Fibroblast of skin of abdomen (primary cell): ENCODE measurements at regions not wholly inside any gene's neighbourhood (a gene's known extent, or its start where the extent isn't known, plus 50 kb on each side); places are given as distances from the start of the nearest gene placed in this dataset.

Experiments
- DNase-seq: peaks from one replicate; pipeline ENCODE4 v3.0.0-alpha.2; 2013

DNA sequence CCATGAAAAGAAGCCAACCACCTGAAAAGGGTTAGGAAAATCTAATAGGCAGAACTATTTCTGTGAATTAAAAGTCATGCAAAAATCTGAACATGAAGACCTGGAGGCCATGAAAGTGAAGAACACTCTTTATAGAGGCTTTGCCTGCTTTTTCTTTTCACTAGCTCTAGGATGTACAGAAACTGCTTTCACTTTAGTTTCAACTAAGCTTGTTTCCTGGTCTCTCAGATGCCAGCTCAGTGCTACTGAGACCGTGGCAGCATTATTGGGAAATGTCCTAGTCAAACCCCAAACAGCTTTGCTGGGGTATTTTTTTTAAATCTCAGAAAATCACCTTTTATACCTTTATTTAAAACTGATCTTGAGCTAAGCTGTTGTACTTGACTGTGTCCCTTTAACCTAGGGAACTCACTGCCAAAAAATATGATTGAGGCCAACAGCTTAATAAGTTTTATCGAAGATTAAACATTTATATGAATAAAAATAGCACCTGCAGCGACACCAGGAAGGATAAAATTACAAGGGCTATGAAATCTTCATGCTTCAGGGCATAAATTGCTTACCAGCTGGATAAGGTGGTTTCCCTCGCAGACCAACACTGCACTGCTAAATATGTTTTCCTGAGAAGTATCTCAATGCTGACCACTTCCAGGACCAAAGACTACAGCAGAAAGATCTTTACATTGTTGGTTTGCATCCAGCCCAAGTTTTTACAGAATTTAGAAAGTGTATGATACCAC is 621.8 kb upstream of the ZFHX3 start:
- DNase-seq: no peak

DNA sequence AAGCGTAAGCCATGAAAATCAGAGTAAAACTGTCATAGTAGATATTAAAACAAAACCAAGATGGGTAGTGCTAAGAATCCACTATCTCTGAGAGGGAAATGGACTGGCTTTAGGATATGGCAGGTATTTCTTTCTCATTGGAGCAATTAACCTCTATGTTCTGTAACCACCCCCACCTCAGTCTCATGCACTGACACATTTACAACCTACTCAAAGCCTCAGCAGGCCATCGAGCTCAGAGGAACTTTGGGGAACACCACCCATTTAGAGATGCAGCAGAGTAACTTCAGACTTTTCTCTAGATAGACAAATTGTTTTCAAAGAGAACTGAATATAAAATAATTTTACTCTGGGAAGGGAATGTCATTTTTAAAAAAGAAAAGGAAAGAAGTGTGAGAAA is 615.8 kb upstream of the ZFHX3 start:
- no peak for DNase-seq

DNA sequence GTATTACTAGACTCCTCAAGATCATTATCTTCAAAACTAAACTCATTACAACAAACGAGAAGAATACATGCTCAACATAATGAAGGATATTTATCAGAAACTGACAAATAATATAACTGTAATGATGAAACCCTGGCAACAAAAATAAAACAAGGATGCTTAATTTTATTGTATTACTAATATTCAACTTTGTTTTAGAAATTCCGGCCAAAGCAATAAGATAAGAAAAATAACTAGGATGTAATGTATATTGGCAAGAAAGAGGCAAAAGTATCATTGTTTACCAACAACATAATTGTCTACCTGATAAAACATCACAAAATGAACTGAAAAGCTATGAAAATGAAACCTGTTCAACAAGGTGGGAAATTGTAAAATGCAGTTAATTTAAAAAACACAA is 588.3 kb upstream of the ZFHX3 start:
- no peak for DNase-seq

DNA sequence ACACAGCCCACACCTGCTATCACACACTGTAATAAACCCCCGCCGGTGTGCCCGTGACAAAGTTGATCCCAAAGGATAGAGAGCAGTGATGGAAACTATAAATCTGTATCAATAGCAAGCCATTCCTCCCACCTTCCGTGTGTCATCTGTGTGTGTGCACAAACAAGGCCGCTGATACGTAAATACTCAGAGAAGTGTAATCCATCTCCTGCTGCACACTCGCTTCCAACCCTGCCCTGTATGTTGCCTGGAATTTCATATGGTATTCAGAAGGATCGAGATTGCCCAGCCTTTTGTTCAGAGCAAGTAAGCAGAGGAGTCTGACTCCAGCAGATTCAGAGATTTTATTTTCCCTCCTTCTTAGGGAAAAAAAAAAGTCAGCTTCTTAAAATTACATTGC is 581.1 kb upstream of the ZFHX3 start:
- DNase-seq: no peak

DNA sequence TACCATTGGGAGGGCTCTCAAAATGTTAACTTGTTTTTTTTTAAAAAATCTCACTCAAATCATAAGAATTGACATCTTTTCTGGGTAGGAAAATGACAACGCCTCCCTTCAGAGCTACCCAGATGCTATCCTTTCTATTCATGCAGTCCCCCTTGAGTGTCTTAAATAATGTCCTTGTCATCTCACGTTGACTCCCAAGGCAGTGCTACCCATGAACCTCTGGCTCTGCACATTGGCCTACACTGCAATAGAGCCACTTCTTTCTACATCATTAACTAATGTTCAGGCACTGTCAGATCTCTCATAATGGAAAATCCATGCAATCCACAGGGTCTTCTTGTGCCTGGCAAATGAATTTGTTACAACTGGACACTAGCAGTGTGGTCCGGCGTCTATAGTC is 569.8 kb upstream of the ZFHX3 start:
- no peak for DNase-seq

DNA sequence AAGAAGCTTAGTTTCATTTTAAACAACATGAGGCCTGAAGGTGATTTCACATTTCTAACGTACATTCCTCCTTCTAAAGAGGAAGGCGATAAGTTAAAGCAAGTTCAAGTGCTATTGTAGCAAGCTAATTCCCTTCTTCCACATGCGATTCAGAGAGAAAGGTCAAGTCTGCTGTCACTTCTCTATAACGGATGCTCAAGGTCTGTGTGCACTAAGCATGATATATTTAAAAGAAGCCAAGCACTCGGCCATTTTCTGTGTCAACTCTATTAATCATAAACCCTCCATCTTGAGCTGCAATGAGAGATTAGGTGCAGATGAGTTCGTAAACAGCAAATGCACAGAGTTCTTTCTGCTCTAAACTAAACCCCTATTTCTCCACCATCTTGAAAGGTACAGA is 568.8 kb upstream of the ZFHX3 start:
- DNase-seq: no peak

DNA sequence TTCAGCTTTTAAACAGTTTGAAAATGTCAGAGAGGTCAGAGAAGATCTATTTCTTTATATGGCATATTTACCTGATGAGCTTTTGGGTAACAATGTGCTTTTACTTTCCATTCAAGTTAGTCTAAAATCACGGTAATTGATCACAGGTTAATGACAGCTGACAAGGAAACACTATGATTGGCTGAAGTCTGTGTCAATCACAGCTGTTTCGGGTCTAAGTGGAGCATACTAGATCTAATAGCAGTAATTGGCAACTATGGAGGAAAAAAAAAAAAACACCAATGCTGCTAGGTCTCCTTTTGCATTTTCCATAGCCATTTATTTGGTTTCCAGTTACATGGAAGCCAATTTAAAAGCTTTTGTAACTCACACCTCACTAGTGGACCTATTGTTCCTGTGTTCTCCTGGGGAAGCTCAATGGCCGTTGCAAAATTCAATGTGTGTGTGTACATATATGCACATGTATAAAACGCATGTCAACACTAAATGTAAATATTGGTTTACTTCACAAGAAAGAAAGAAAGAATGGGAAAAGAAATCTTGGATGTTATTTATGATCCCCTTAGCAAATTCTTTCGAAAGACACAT is 568.3 kb upstream of the ZFHX3 start:
- DNase-seq: no peak

DNA sequence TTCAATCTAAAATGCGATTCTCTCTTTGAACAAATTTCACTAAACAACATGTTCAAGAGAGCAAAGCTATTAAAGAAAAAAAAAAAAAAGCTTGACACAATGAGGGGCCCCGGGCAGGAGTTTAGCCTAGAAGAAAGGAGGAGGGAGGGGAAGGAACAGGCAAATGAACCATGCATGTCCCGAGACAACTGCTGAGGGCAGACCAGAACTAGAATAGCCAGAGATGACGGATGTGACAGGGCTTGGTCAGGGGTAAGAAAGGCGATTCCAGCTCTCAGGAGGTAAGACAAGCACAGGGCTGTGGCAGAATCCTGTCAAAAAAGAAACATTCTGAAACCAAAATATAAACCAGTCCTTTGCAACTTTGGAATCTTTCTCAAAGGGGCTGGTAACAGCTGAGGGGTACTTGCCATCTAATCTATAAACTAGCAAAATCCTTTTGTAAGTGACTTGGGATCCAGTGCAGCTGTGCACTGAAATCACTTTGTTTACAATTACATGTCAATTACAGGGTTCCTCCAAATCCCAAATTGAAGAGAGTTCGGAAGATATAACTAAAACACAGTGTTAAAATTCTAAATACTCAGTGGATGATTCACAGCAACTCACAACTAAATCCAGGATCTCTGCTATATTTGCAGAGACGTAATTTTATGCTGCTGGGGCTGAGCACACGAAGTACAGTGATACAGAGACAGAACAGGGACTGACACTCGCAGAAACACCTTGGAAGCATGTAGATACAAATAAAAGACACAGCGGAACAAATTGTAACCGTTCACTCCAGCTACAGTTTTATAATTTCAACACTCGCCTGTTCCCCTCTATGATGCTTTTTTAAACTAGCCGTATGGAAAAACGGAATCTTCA is 567.4 kb upstream of the ZFHX3 start:
- DNase-seq: no peak

DNA sequence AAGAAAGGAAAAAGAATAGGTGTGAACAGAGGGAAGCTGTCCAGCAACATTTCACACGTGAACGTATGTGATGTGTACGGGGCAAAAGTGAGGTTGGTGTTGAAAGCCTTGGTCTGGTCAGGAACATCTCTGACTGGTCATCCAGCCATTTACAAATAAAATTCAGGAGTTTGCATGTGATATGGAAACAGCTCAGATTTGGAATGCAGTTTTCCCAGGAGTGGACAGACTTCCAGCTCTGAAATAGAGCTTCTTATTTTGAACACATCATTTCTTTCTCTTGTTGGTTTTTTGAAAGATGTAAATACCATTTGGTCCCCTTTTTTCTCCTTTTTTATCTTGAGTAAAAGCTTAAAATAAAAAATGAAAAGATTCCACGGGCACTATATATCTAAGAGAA is 566.2 kb upstream of the ZFHX3 start:
- no peak for DNase-seq

DNA sequence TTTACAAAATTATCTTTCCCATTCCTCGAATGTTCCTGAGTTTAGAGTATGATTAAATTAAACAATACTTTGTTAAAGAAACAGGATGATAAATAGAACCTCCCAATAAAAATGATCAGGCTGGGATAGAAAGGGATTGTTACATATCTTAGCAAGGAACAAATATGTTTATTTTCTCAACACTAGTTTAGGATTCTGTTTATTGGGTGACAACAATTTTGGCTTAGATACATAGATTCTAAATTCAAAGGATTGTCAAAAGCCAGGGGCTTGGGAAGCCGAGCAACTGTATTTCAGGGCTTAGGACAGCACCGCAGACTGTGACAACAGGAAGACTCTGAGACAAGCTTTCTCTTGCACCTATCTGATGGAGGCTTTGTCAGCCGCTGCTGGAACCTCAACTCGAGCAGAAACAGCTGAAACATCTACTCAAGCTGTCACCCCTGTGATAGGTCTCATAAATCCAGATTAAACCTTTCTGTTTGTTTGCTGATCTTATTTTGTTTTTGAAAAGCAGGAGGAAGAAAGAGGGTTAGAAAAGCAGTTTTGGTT is 562.8 kb upstream of the ZFHX3 start:
- DNase-seq: no peak

DNA sequence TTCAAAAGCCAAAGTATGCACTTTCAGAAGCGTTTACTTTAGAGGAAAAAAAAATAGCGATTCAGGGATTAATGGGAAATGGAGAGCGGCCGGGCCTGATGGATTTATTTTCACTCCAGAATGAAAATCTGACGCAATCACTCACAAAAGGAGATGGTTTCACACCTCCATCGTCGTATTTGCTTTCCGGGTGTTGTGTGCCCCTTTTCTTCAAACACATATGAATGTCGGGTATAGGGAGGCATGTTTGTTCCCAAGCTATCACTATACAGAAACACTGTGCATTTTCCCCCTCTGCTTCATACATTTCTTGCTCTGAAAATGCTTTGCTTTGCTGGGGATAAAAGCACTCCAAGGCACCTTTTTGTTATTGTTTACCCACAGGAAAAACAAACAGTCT is 562.2 kb upstream of the ZFHX3 start:
- no peak for DNase-seq

DNA sequence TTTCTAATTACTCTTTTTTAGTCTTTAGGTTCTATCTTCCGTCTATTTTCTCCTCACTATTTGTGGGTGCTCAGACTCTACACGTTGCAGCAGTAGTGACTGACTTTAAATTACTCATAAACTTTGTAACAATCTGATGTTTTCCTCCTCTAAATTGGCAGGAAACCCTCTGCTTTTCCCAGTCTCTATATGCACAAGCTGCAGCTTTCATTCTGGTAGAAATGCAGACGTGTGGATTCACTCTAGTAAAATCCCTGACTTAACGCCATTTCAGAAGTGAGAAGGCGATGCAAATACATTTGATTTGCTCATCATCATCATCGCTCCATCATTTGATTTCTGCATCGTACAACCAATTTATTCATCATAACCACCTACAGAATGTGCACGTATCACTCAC is 561.0 kb upstream of the ZFHX3 start:
- DNase-seq: no peak

DNA sequence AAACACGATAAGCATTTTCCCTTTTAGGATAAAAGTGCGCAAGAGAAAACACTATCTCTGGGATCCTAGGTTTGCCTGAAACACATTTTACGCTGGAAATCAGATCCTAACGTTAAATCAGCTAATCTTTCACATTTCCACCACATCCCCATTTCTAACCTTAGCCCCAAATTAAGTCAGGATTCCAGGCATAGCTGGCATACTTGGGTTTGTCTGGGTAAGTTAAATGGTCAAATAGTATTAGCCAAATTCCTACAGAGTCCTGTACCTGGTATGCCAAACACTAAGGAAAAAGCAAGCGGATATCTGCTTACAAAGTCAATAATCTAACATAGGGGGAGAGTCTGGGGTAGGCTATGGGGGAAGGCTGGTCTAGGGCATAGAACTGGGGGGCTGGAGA is 557.4 kb upstream of the ZFHX3 start:
- no peak for DNase-seq

DNA sequence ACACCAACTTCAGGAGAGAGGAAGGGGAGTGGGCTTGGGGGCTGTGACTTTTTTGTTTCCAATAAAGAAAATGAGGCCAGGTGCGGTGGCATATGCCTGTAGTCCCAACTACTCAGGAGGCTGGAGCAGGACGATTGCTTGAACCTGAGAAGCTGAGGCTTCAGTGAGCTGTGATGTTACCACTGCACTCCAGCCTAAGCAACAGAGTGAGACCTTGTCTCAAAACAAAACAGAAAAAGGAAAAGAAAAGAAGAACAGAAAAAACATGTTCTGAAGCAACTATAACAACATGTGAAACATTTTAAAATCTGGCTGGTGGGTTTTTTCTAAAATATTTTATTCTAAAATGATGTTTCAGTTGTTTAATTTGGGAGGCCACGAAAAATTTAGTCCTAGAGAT is 554.0 kb upstream of the ZFHX3 start:
- DNase-seq: no peak

DNA sequence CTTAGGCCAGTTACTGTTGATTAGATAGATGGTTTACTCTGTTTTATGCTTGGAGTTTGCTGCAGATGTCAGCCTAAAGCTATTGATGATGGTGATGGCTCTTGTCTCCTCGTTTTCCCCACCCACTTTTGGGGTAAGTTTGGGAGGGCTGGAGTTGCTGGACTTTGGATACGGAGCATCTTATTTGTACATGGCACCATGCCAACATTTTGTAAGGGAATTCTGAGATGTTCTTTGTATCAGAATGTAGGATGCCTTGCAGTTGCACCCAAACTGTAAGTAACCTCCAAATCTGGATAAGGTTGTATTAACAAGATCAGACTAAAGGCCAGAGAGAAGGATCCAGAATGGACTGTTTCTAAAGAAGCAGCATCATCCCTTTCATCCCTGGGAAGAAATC is 551.9 kb upstream of the ZFHX3 start:
- no peak for DNase-seq

DNA sequence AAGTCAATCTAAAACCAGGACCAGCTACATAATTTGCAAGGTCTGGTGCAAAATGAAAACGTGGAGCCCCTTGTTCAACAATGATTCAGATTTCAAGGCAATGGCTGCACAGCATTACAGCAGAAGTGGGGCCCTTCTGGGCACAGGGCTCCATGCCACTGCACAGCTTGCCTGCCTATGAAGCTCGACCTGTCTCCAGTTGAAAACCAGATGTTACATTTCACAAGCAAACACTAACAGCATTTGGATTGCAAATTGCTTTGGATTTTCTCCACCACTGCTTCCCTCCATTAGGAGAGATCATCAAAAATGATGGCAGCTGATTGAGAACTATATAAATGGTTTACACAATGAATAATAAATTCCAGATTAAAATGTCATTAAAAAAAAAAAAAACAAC is 551.4 kb upstream of the ZFHX3 start:
- DNase-seq: no peak

DNA sequence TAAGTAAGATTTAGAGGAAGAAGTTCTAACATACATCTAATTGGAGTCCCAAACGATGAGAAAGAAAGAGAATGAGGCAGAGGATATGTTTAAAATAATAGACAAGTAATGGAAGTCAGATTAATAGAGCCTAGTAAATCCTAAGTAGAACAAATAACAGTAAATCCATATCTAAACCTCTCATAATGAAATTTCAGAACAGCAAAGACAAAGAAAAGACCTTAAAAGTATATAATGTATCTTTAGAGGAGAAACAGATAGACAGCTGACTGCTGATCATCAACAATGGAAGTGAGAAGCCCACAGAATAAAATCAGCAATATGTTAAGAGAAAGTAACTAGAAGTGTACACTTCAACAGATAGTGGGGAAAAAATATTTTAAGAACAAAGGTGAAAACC is 536.2 kb upstream of the ZFHX3 start:
- DNase-seq: no peak

DNA sequence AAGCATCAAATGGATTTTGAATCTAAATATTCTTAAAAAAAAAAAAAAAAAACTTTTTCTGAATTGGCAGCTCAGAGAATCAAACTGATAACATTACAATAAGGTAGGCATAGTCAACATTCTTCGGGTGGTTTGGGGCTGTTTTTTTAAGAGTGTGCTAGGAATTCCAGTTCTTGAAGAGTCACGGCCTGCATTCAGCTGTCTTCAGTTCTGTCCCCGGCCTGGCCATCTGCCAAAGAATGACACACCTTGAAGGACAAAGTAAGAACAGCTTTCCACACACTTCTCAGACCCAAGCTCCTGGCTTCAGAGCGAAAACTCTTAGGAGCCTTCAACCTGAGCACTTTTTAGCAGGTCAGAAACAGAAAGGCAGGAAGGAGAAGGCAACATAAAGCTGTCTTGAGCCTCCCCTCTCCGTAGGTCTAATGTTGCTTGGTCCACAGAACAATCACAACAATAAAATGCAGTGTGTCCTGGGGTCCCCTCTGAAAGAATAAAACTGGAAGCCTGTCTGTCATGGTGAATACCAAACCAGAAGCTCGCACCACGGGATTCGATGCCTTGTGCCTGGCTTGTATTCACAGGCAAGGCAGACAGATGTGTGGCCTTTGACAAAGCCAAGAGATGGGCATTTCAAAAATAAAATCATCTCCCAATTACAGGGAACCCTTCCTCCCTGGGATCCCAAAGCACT is 524.4 kb upstream of the ZFHX3 start:
- peak; percentile 5 for DNase-seq

DNA sequence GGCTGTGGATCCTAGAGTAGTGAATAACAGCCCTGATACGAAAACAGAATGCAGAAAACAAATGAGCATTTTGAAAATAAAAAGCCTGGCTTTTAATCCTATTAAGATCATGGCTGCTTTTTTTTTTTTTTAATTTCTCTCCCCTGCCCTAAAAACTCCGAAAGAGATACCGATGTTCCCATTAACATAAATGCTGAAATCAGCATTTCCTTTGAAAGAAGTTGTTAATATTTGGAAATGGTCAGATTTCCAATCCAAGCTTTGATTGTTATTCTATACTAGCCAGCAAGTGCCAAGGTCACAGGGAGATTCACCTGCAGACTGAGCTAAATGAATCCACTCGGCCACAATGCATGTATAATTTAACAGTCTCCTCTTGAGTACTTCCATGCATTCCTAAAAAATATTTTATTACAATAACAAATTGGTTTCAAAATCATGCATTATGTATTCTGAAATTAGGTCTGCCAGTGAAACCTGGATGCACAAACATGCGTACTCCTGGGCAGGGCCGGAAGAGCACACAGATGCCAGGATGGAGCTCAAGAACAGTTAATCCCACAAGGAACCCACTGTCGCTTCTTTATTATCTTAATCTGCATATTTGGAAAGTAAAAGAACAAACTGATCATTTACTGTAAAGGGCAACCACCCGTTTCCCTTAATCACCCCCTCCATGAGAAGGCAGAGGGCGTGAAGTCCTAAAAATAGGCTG is 521.5 kb upstream of the ZFHX3 start:
- DNase-seq: no peak

DNA sequence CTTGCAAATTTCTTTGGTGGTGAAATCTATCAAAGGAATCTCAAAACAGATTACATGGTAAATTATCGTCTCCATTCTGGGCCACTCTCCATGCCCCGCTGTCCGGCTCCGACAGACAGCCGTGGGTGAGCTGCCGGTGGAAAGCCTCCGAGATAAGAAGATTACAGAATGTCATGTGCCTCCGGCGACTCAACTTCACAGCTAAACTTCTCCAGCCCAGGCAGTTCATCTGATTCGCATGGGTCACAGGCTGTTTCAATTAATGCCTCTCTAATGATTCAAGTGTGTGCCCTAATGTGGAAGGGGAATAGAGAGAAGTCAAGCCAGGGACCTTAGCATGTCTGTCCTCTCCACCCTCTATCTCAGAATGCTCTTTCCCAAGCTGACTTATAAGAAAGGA is 520.8 kb upstream of the ZFHX3 start:
- DNase-seq: no peak

DNA sequence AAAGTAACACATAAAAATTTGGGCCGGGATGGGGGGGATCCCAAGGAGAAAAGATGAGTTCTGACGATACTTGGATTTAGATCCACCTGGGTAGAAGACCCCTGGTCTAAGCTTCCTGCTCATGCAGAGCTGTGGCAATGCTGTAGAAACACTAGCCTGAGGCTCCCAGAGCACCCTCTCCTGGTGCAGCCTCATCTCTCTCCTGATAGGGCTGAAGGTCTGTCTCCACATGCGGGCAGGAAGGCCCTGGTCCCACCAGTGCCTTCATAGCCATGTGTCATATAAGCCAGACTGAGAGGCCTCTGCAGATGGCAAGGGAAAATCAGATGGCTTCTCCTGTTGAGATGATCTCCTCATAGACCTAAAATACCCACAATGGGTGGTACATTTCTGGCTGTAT is 518.0 kb upstream of the ZFHX3 start:
- no peak for DNase-seq

DNA sequence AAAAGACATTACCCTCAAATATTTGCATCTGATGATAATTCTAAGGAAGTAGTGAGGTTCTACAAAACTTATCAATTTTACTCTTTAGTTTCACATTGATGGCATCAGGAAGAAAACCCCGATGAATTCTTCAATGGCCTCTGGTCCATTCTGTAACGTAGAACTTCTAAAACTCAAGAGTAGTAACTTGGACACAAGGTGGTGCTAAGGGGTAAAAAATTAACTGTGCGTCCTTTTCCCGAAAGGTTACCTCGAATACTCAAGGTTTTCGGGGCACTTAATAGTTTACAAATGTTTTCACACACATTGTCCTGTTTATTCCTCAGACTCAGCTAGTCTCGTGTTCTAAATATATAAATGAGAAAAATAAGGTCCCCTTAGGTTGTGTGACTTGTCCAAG is 517.3 kb upstream of the ZFHX3 start:
- no peak for DNase-seq
